SK-N-SH (cell line): ENCODE measurements at regions not wholly inside any gene's neighbourhood (a gene's known extent, or its start where the extent isn't known, plus 50 kb on each side); places are given as distances from the start of the nearest gene placed in this dataset.

ENCODE experiments used
- CTCF ChIA-PET: fragments of 300-600, 350-600 bp; formaldehyde crosslinking; extraction: SDS; loops from one replicate; lab custom pipeline; 2021; lab: Yijun Ruan, JAX
- POLR2A ChIA-PET: fragments of 350-600 bp; sonication (Branson Sonifier 250); formaldehyde crosslinking; extraction: SDS; loops from one replicate; lab custom pipeline; 2020; ENCODE audit warnings: antibody characterized with exemption, inconsistent platforms; lab: Yijun Ruan, JAX
- DNase-seq: peaks from one replicate; pipeline ENCODE4 v3.0.0; 2012
- H2AFZ ChIP-seq: fragments of 200-600 bp; sonication (generic); 2 replicates; pipeline ENCODE4 v1.8.1; 2016; ENCODE audit warnings: antibody characterized with exemption, mild to moderate bottlenecking, low read depth
- H3F3A ChIP-seq: fragments of 200-600 bp; sonication (generic); replicated peaks from 2 replicates; pipeline ENCODE3; 2016; ENCODE audit warnings: antibody characterized with exemption, mild to moderate bottlenecking; ENCODE audit not compliant: insufficient read depth
- H3K27ac ChIP-seq, 2 experiments: fragments of 200-500 bp in 1 of 2; fragments of 200-600 bp in 1 of 2; sonication (Bioruptor generic) in 1 of 2; sonication (generic), shearing (Covaris generic) in 1 of 2; 2 replicates each; pipeline versions ENCODE4 v1.5.1 to v1.6.1; 2014 to 2016; ENCODE audit warnings: low read depth in 2 of 2, inconsistent platforms in 1 of 2, low read length in 1 of 2, mild to moderate bottlenecking in 1 of 2, mixed read lengths in 1 of 2
- H3K27me3 ChIP-seq: fragments of 200-600 bp; sonication (generic), shearing (Covaris generic); 2 replicates; pipeline ENCODE4 v1.6.1; 2016; ENCODE audit warnings: mixed run types; ENCODE audit not compliant: insufficient read depth
- H3K36me3 ChIP-seq, 2 experiments: fragments of 200-500 bp in 1 of 2; fragments of 200-600 bp in 1 of 2; sonication (Bioruptor generic) in 1 of 2; sonication (generic) in 1 of 2; replicated peaks in 1 of 2; 2 replicates each; pipeline versions ENCODE3 to v1.5.1; 2014 to 2016; ENCODE audit warnings: low read length in 1 of 2, mild to moderate bottlenecking in 1 of 2; ENCODE audit not compliant: insufficient read depth in 2 of 2, control insufficient read depth in 1 of 2
- H3K4me1 ChIP-seq, 2 experiments: fragments of 200-500 bp in 1 of 2; fragments of 200-600 bp in 1 of 2; sonication (Bioruptor generic) in 1 of 2; sonication (generic), shearing (Covaris generic) in 1 of 2; 2 replicates each; pipeline versions ENCODE4 v1.5.1 to v1.6.1; 2014 to 2016; ENCODE audit warnings: low read depth in 1 of 2, low read length in 1 of 2, mixed run types in 1 of 2; ENCODE audit not compliant: insufficient read depth in 2 of 2, control insufficient read depth in 1 of 2
- H3K4me2 ChIP-seq: fragments of 200-600 bp; sonication (generic), shearing (Covaris generic); 2 replicates; pipeline ENCODE4 v1.6.1; 2017; ENCODE audit warnings: mixed run types
- H3K4me3 ChIP-seq, 2 experiments: fragments of 200-500 bp in 1 of 2; fragments of 200-600 bp in 1 of 2; sonication (Bioruptor generic) in 1 of 2; sonication (generic), shearing (Covaris generic) in 1 of 2; 2 replicates each; pipeline versions ENCODE4 v1.5.1 to v1.8.1; 2014 to 2016; ENCODE audit warnings: low read depth in 2 of 2, inconsistent platforms in 1 of 2, low read length in 1 of 2, mild to moderate bottlenecking in 1 of 2, mixed read lengths in 1 of 2, moderate library complexity in 1 of 2
- H3K79me2 ChIP-seq: fragments of 200-600 bp; sonication (generic); 2 replicates; pipeline ENCODE4 v1.8.1; 2017; ENCODE audit warnings: mild to moderate bottlenecking; ENCODE audit not compliant: insufficient read depth
- H3K9ac ChIP-seq: fragments of 200-600 bp; sonication (generic); 2 replicates; pipeline ENCODE4 v1.6.1; 2017; ENCODE audit warnings: mixed run types
- H3K9me2 ChIP-seq: fragments of 200-600 bp; sonication (generic); 2 replicates; pipeline ENCODE4 v1.6.1; 2017; ENCODE audit warnings: mixed run types
- H3K9me3 ChIP-seq: fragments of 200-600 bp; sonication (generic); 2 replicates; pipeline ENCODE4 v1.6.1; 2017; ENCODE audit warnings: mixed run types, mild to moderate bottlenecking, moderate library complexity
- H4K20me1 ChIP-seq: fragments of 200-600 bp; sonication (generic); 2 replicates; pipeline ENCODE4 v1.6.1; 2017; ENCODE audit warnings: mild to moderate bottlenecking, mixed run types; ENCODE audit not compliant: insufficient read depth
- CHD2 ChIP-seq: fragments of 150-350 bp; IDR thresholded peaks from 2 replicates; pipeline ENCODE4 v1.6.1; 2018; ENCODE audit warnings: low read length; ENCODE audit not compliant: partially characterized antibody
- FOSL2 ChIP-seq: IDR thresholded peaks from 2 replicates; pipeline ENCODE4 v1.4.0; 2012; ENCODE audit warnings: low read depth, mild to moderate bottlenecking, moderate library complexity, borderline replicate concordance
- FOXJ3 ChIP-seq: sonication (generic); formaldehyde crosslinking; IDR thresholded peaks from 2 replicates; pipeline ENCODE4 v1.5.1; 2020; ENCODE audit warnings: mild to moderate bottlenecking, missing genetic modification reagents
- GATA2 ChIP-seq: sonication (generic); formaldehyde crosslinking; IDR thresholded peaks from 2 replicates; pipeline ENCODE4 v1.5.0; 2020; ENCODE audit warnings: mild to moderate bottlenecking, missing genetic modification reagents
- MXI1 ChIP-seq: IDR thresholded peaks from 2 replicates; pipeline ENCODE4 v1.6.1; 2012; ENCODE audit warnings: mild to moderate bottlenecking, low read depth, low read length, improper control_type of control experiment
- NRF1 ChIP-seq: IDR thresholded peaks from 2 replicates; pipeline ENCODE4 v1.6.1; 2012; ENCODE audit warnings: low read depth, mild to moderate bottlenecking, low read length
- POLR2AphosphoS5 ChIP-seq: IDR thresholded peaks from 2 replicates; pipeline ENCODE4 v1.6.1; 2012; ENCODE audit warnings: low read depth, low read length
- RCOR1 ChIP-seq: fragments of 150-350 bp; IDR thresholded peaks from 2 replicates; pipeline ENCODE4 v1.6.1; 2017; ENCODE audit warnings: antibody characterized with exemption, low read length
- SIN3A ChIP-seq: IDR thresholded peaks from 2 replicates; pipeline ENCODE4 v1.6.1; 2012; ENCODE audit warnings: low read depth, mild to moderate bottlenecking, low read length, moderate library complexity, borderline replicate concordance
- TEAD4 ChIP-seq: IDR thresholded peaks from 2 replicates; pipeline ENCODE4 v1.4.0; 2012; ENCODE audit warnings: mild to moderate bottlenecking, borderline replicate concordance; ENCODE audit not compliant: insufficient read depth
- YY1 ChIP-seq: IDR thresholded peaks from 2 replicates; pipeline ENCODE4 v1.4.0; 2012; ENCODE audit warnings: low read depth, mild to moderate bottlenecking
- WGBS: methylation state at CpG from one replicate; pipeline ENCODE4 v1.1.6; 2017; ENCODE audit warnings: low lambda C conversion rate; 5-methylcytosine and 5-hydroxymethylcytosine counted together
- TF ChIP-seq, protein P1 (sequence below): IDR thresholded peaks from 2 replicates; pipeline ENCODE4 v1.4.0; 2012; ENCODE audit warnings: low read depth
- TF ChIP-seq, protein P2 (sequence below): IDR thresholded peaks from 2 replicates; pipeline ENCODE4 v1.6.1; 2012; ENCODE audit warnings: mild to moderate bottlenecking, low read depth, low read length, moderate library complexity
- TF ChIP-seq, protein P3 (sequence below): IDR thresholded peaks from 2 replicates; pipeline ENCODE4; 2012
- TF ChIP-seq, protein P4 (sequence below): IDR thresholded peaks from 2 replicates; pipeline ENCODE4 v1.4.0; 2012; ENCODE audit warnings: low read depth, borderline replicate concordance

DNA sequence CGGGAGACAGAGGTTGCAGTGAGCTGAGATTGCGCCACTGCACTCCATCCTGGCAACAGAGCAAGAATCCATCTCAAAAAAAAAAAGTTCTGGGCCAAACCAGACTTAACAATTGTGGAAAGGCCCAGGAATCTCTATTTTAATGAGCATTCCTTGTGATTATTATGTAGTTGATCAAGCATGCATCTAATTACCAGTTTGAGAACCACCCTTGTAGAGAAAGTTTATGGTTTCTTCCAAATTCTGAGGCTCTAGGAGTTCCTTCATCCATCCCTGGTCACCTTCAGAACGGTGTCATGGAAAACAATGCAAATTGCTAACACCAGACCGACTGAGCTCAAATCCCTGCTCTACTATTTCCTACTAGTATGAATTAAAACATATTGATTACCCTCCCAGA is 246.3 kb upstream of the KLHL29 start:
- ChIA-PET POLR2A (no interaction called here), CTCF (no interaction called here)
- Histone ChIP-seq H3K4me3 (no peak overlapping the region), H3K9me2 (no peaks in the 10 kb centered on the region), H3K36me3 (no peaks in the 10 kb centered on the region), H2AFZ (no peak overlapping the region), H3K9me3 (no peaks in the 10 kb centered on the region), H3K27me3 (no peaks in the 10 kb centered on the region), H4K20me1 (no peaks in the 10 kb centered on the region), H3K27ac (no peak overlapping the region), H3K79me2 (no peaks in the 10 kb centered on the region), H3F3A (no peaks in the 10 kb centered on the region), H3K9ac (no peak overlapping the region), H3K4me1 (no peaks in the 10 kb centered on the region), H3K4me2 (no peak overlapping the region)
- no peak for DNase-seq
- TF ChIP-seq GATA2 (CRISPR knock-in tag) (no peak), RCOR1 (no peak), FOXJ3 (CRISPR knock-in tag) (no peak), CHD2 (no peak), POLR2AphosphoS5 (no peak), MXI1 (no peak), TEAD4 (no peak), SIN3A (no peak), NRF1 (no peak), FOSL2 (no peak), YY1 (no peak)
- TF ChIP-seq, protein P1, sequence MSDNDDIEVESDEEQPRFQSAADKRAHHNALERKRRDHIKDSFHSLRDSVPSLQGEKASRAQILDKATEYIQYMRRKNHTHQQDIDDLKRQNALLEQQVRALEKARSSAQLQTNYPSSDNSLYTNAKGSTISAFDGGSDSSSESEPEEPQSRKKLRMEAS: no peak
- TF ChIP-seq, protein P2, sequence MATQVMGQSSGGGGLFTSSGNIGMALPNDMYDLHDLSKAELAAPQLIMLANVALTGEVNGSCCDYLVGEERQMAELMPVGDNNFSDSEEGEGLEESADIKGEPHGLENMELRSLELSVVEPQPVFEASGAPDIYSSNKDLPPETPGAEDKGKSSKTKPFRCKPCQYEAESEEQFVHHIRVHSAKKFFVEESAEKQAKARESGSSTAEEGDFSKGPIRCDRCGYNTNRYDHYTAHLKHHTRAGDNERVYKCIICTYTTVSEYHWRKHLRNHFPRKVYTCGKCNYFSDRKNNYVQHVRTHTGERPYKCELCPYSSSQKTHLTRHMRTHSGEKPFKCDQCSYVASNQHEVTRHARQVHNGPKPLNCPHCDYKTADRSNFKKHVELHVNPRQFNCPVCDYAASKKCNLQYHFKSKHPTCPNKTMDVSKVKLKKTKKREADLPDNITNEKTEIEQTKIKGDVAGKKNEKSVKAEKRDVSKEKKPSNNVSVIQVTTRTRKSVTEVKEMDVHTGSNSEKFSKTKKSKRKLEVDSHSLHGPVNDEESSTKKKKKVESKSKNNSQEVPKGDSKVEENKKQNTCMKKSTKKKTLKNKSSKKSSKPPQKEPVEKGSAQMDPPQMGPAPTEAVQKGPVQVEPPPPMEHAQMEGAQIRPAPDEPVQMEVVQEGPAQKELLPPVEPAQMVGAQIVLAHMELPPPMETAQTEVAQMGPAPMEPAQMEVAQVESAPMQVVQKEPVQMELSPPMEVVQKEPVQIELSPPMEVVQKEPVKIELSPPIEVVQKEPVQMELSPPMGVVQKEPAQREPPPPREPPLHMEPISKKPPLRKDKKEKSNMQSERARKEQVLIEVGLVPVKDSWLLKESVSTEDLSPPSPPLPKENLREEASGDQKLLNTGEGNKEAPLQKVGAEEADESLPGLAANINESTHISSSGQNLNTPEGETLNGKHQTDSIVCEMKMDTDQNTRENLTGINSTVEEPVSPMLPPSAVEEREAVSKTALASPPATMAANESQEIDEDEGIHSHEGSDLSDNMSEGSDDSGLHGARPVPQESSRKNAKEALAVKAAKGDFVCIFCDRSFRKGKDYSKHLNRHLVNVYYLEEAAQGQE: no peak
- TF ChIP-seq, protein P3, sequence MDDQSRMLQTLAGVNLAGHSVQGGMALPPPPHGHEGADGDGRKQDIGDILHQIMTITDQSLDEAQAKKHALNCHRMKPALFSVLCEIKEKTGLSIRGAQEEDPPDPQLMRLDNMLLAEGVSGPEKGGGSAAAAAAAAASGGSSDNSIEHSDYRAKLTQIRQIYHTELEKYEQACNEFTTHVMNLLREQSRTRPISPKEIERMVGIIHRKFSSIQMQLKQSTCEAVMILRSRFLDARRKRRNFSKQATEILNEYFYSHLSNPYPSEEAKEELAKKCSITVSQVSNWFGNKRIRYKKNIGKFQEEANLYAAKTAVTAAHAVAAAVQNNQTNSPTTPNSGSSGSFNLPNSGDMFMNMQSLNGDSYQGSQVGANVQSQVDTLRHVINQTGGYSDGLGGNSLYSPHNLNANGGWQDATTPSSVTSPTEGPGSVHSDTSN: no peak
- TF ChIP-seq, protein P4, sequence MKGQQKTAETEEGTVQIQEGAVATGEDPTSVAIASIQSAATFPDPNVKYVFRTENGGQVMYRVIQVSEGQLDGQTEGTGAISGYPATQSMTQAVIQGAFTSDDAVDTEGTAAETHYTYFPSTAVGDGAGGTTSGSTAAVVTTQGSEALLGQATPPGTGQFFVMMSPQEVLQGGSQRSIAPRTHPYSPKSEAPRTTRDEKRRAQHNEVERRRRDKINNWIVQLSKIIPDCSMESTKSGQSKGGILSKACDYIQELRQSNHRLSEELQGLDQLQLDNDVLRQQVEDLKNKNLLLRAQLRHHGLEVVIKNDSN: no peak
- 17% methylated on average over 4 of the region's 4 CpGs for WGBS
